ENCODE measurements at regions not wholly inside any gene's neighbourhood (a gene's known extent, or its start where the extent isn't known, plus 50 kb on each side); places are given as distances from the start of the nearest gene placed in this dataset.

DNA sequence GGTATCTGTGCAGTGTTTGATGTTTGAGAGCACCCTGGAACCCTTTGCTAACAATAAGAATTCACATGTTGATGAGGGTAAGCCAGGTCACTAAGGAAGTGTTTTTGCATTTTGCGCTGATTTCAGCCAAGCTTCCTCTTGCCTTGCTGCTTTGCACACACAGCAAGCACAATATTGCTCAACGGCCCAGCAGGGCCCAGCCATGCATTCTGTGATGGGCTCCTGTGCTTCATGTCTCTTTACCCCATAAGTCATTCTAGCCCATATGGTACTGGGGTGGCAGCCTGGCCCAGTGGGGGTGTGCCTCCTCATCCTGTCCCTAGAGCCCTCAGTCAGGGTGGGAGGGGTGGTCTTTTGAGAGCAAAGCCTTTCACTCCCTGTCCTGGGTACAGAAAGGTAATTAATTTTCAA is 481.3 kb downstream of the GADD45G start:
- no peak for TF ChIP-seq BCL6B (tag by site-specific recombination; IDR thresholded peaks at IDR 0.05)
- TF ChIP-seq, protein P1, sequence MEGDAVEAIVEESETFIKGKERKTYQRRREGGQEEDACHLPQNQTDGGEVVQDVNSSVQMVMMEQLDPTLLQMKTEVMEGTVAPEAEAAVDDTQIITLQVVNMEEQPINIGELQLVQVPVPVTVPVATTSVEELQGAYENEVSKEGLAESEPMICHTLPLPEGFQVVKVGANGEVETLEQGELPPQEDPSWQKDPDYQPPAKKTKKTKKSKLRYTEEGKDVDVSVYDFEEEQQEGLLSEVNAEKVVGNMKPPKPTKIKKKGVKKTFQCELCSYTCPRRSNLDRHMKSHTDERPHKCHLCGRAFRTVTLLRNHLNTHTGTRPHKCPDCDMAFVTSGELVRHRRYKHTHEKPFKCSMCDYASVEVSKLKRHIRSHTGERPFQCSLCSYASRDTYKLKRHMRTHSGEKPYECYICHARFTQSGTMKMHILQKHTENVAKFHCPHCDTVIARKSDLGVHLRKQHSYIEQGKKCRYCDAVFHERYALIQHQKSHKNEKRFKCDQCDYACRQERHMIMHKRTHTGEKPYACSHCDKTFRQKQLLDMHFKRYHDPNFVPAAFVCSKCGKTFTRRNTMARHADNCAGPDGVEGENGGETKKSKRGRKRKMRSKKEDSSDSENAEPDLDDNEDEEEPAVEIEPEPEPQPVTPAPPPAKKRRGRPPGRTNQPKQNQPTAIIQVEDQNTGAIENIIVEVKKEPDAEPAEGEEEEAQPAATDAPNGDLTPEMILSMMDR (tag by site-specific recombination; IDR thresholded peaks at IDR 0.05) = no peak
- TF ChIP-seq ZNF248 (tag by site-specific recombination; IDR thresholded peaks at IDR 0.05) = no peak
- no peak for TF ChIP-seq ZNF223 (tag by site-specific recombination; IDR thresholded peaks at IDR 0.05)
- no peak for TF ChIP-seq ZNF501 (tag by site-specific recombination; IDR thresholded peaks at IDR 0.05)
- TF ChIP-seq, protein P2, sequence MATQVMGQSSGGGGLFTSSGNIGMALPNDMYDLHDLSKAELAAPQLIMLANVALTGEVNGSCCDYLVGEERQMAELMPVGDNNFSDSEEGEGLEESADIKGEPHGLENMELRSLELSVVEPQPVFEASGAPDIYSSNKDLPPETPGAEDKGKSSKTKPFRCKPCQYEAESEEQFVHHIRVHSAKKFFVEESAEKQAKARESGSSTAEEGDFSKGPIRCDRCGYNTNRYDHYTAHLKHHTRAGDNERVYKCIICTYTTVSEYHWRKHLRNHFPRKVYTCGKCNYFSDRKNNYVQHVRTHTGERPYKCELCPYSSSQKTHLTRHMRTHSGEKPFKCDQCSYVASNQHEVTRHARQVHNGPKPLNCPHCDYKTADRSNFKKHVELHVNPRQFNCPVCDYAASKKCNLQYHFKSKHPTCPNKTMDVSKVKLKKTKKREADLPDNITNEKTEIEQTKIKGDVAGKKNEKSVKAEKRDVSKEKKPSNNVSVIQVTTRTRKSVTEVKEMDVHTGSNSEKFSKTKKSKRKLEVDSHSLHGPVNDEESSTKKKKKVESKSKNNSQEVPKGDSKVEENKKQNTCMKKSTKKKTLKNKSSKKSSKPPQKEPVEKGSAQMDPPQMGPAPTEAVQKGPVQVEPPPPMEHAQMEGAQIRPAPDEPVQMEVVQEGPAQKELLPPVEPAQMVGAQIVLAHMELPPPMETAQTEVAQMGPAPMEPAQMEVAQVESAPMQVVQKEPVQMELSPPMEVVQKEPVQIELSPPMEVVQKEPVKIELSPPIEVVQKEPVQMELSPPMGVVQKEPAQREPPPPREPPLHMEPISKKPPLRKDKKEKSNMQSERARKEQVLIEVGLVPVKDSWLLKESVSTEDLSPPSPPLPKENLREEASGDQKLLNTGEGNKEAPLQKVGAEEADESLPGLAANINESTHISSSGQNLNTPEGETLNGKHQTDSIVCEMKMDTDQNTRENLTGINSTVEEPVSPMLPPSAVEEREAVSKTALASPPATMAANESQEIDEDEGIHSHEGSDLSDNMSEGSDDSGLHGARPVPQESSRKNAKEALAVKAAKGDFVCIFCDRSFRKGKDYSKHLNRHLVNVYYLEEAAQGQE (tag by site-specific recombination; IDR thresholded peaks at IDR 0.05) = no peak
- no peak for TF ChIP-seq ZNF394 (tag by site-specific recombination; IDR thresholded peaks at IDR 0.05; ENCODE audit: borderline replicate concordance)
- no peak for TF ChIP-seq ZNF510 (tag by site-specific recombination; IDR thresholded peaks at IDR 0.05; ENCODE audit: insufficient replicate concordance)
